ENCODE measurements at regions not wholly inside any gene's neighbourhood (a gene's known extent, or its start where the extent isn't known, plus 50 kb on each side); places are given as distances from the start of the nearest gene placed in this dataset.

DNA sequence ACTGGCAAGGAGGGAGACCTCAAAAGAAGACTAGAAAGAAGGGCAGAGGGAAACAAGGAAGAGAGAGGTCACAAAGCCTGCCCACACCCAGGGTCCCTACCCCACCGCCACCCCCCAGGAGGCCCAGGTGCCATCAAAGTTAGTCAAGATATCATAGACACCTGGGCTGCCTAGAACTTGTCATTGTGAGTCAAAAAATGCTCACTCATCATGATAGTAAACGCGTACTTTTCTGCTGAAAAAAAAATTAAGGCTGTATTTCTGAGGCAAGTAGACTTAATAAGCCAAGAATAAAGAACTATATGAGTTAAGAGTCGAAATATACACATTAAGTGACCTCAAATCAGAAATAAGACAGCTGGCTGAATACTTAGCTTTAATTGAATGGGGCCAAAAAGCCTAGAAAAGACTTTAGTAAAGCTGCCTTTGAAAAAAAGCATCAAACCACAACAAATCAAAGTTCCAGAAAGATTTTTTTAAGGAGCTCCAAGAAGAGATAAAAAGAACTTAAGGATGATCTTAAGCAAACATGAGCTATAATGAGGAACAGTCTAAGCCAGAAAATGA lies 415.5 kb upstream of the PPP2R3A start:
- H3K36me3 Mint-ChIP-seq (ENCODE audit: low read depth) = no peaks in the 10 kb centered on the region
- H3K27me3 Mint-ChIP-seq (ENCODE audit: low read depth) = no peaks in the 10 kb centered on the region
- no peaks in the 10 kb centered on the region for H3K4me1 Mint-ChIP-seq (ENCODE audit: low read depth)

DNA sequence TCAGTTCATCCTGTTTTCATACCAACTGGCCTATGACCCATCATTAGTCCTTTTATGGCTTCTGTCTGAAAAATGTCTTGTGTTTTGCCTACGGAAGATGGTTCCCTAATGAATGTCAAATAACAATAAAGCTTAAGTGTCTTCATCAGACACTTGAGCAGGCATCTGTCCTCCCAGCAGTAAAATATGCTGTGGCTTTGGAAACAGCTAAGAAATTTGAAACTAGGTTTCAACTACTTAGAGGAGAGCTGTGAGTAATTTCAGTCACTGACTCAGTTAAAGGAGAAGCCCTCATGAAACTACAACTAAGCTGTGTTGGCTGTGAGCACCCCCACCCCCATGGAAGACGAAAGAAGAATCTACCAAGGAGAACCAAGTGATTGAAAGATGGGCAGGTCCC lies 409.4 kb upstream of the PPP2R3A start:
- no peaks in the 10 kb centered on the region for H3K36me3 Mint-ChIP-seq (ENCODE audit: low read depth)
- intact Hi-C loops (cut with micrococcal nuclease) = no loop called here
- H3K4me3 Mint-ChIP-seq (ENCODE audit: low read depth) = no peak overlapping the region
- no peaks in the 10 kb centered on the region for H3K27me3 Mint-ChIP-seq (ENCODE audit: low read depth)
- H3K9me3 Mint-ChIP-seq = no peaks in the 10 kb centered on the region
- H3K4me1 Mint-ChIP-seq (ENCODE audit: low read depth) = no peaks in the 10 kb centered on the region
- no peak overlapping the region for H3K27ac Mint-ChIP-seq
- no peak for DNase-seq (ENCODE audit: low spot score)

More for the DNA sequence above, 415.5 kb upstream of the PPP2R3A start:
- H3K27ac Mint-ChIP-seq = no peak overlapping the region
- H3K9me3 Mint-ChIP-seq = no peaks in the 10 kb centered on the region
- DNase-seq (ENCODE audit: low spot score) = no peak
- intact Hi-C loops (cut with micrococcal nuclease) = no loop called here
- no peak overlapping the region for H3K4me3 Mint-ChIP-seq (ENCODE audit: low read depth)

DNA sequence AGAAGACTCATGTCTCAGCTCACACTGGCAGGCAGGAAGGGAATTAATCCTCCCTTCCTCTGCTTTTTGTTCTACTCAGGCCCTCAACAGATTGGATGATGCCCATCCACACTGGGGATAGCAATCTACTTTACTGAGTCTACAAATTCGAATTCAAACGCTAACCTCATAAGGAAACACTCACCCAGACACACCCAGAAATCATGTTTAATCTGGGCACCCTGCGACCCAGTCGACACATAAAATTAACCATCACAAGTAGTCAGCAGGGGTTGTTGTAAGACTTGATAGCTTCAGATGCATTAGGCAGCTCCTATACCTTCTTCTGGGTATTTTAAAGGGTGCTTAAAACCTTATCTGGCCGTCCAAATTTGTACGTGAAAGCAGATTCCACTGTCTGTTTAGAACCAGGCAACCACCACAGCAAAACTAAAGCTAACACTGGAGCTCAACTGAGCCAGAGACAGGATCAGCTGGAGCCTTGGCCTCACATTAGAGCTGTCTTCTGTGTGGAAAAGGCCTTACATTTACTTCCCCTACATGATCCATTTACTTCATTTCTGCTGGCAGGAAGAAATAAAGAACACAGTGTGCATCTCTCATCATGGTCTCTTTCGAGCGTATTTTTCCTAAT lies 407.3 kb upstream of the PPP2R3A start:
- Mint-ChIP-seq H3K27ac (no peak overlapping the region), H3K4me1 (ENCODE audit: low read depth) (no peaks in the 10 kb centered on the region), H3K9me3 (no peaks in the 10 kb centered on the region), H3K4me3 (ENCODE audit: low read depth) (no peak overlapping the region), H3K36me3 (ENCODE audit: low read depth) (no peaks in the 10 kb centered on the region), H3K27me3 (ENCODE audit: low read depth) (no peaks in the 10 kb centered on the region)
- no peak for DNase-seq (ENCODE audit: low spot score)
- intact Hi-C loops (cut with micrococcal nuclease) = no loop called here

- Mint-ChIP-seq H3K36me3 (ENCODE audit: low read depth) (no peaks in the 10 kb centered on the region), H3K27me3 (ENCODE audit: low read depth) (no peaks in the 10 kb centered on the region), H3K27ac (no peak overlapping the region), H3K4me3 (ENCODE audit: low read depth) (no peak overlapping the region), H3K9me3 (no peaks in the 10 kb centered on the region), H3K4me1 (ENCODE audit: low read depth) (no peaks in the 10 kb centered on the region)
- DNase-seq (ENCODE audit: low spot score) = no peak
- intact Hi-C loops (cut with micrococcal nuclease) = no loop called here
Measured at GRCh38 chr3:135558906-135559305, 406.6 kb upstream of the PPP2R3A start.

- Mint-ChIP-seq H3K27me3 (ENCODE audit: low read depth) (no peaks in the 10 kb centered on the region), H3K4me1 (ENCODE audit: low read depth) (no peaks in the 10 kb centered on the region), H3K36me3 (ENCODE audit: low read depth) (no peaks in the 10 kb centered on the region), H3K27ac (no peak overlapping the region), H3K9me3 (no peaks in the 10 kb centered on the region), H3K4me3 (ENCODE audit: low read depth) (no peak overlapping the region)
- intact Hi-C loops (cut with micrococcal nuclease) = no loop called here
- DNase-seq (ENCODE audit: low spot score) = no peak
Measured at GRCh38 chr3:135559802-135560201, 405.7 kb upstream of the PPP2R3A start.

DNA sequence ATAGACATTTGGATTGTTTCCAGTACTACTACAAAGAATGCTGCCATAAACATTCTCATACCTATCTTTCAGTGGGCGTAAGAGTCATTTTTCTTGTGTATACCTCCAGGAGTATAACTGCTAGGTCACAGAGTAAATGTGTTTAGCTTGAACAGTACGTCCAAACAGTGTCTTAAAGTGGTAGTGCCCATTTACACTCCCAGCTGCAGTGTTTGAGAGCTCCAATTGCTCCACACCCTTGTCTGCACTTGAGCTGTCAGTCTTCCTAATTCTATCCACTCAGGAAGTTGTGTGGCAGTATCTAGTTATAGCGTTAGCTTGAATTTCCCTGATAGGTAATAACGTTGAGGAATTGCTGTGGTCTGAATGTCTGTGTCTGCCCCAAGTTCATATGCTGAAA lies 404.7 kb upstream of the PPP2R3A start:
- no peak for DNase-seq (ENCODE audit: low spot score)
- no peaks in the 10 kb centered on the region for H3K4me1 Mint-ChIP-seq (ENCODE audit: low read depth)
- H3K9me3 Mint-ChIP-seq = no peaks in the 10 kb centered on the region
- no peak overlapping the region for H3K4me3 Mint-ChIP-seq (ENCODE audit: low read depth)
- H3K27me3 Mint-ChIP-seq (ENCODE audit: low read depth) = no peaks in the 10 kb centered on the region
- intact Hi-C loops (cut with micrococcal nuclease) = no loop called here
- no peak overlapping the region for H3K27ac Mint-ChIP-seq
- no peaks in the 10 kb centered on the region for H3K36me3 Mint-ChIP-seq (ENCODE audit: low read depth)

GRCh38 chr3:135564696-135565095 lies 400.8 kb upstream of the PPP2R3A start:
- no peak overlapping the region for H3K27ac Mint-ChIP-seq
- no peaks in the 10 kb centered on the region for H3K4me1 Mint-ChIP-seq (ENCODE audit: low read depth)
- intact Hi-C loops (cut with micrococcal nuclease) = no loop called here
- H3K9me3 Mint-ChIP-seq = no peaks in the 10 kb centered on the region
- H3K27me3 Mint-ChIP-seq (ENCODE audit: low read depth) = no peaks in the 10 kb centered on the region
- no peaks in the 10 kb centered on the region for H3K36me3 Mint-ChIP-seq (ENCODE audit: low read depth)
- H3K4me3 Mint-ChIP-seq (ENCODE audit: low read depth) = no peak overlapping the region
- no peak for DNase-seq (ENCODE audit: low spot score)

DNA sequence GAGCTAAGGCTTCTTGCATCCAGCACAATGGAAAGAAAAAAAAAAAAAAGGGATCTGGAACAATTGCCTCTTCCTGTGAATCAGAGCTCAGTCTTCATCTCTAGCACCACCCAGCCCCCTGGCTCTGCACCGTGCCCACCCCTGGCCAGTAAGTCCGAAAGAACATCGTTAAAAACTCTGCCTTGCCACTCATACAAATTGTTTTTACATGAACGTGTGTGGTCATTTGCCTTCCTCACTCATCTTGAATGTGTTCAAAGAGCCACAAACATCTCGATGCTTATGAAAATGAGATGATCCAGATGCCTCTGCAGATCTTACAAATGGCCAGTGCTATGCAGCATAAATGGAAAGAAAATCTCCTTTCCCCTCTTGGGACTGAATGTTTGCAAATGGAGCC lies 400.0 kb upstream of the PPP2R3A start:
- intact Hi-C loops (cut with micrococcal nuclease) = no loop called here
- Mint-ChIP-seq H3K27ac (no peak overlapping the region), H3K4me3 (ENCODE audit: low read depth) (no peak overlapping the region), H3K4me1 (ENCODE audit: low read depth) (no peaks in the 10 kb centered on the region), H3K27me3 (ENCODE audit: low read depth) (no peaks in the 10 kb centered on the region), H3K36me3 (ENCODE audit: low read depth) (no peaks in the 10 kb centered on the region), H3K9me3 (no peaks in the 10 kb centered on the region)
- DNase-seq (ENCODE audit: low spot score) = no peak

- no peak for DNase-seq (ENCODE audit: low spot score)
- Mint-ChIP-seq H3K4me3 (ENCODE audit: low read depth) (no peak overlapping the region), H3K9me3 (no peaks in the 10 kb centered on the region), H3K36me3 (ENCODE audit: low read depth) (no peaks in the 10 kb centered on the region), H3K4me1 (ENCODE audit: low read depth) (no peaks in the 10 kb centered on the region), H3K27ac (no peak overlapping the region), H3K27me3 (ENCODE audit: low read depth) (no peaks in the 10 kb centered on the region)
- intact Hi-C loops (cut with micrococcal nuclease) = no loop called here
Measured at GRCh38 chr3:135567223-135567622, 398.3 kb upstream of the PPP2R3A start.

DNA sequence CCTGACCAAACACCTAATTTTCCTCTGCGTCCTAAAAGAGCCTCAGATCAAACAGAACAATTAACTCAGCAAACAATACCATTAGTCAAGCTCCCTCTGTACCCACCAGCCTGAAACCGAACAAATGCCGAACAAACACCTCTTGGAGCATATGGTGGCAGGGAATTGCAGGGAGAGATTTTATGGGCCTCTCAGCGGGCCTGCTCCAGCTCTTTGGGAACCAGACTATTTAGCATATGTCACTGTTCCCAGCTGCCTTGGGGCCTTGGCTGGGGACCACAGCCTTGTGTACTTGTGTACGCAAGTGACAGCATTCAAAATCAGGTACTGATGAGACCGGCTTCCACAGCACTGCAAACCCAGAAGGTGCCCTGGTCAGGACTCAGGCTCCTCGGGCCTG lies 388.8 kb upstream of the PPP2R3A start:
- H3K27me3 Mint-ChIP-seq (ENCODE audit: low read depth) = no peaks in the 10 kb centered on the region
- intact Hi-C loops (cut with micrococcal nuclease) = no loop called here
- no peak overlapping the region for H3K4me3 Mint-ChIP-seq (ENCODE audit: low read depth)
- H3K9me3 Mint-ChIP-seq = no peaks in the 10 kb centered on the region
- no peaks in the 10 kb centered on the region for H3K4me1 Mint-ChIP-seq (ENCODE audit: low read depth)
- no peaks in the 10 kb centered on the region for H3K36me3 Mint-ChIP-seq (ENCODE audit: low read depth)
- no peak overlapping the region for H3K27ac Mint-ChIP-seq
- DNase-seq (ENCODE audit: low spot score) = no peak

DNA sequence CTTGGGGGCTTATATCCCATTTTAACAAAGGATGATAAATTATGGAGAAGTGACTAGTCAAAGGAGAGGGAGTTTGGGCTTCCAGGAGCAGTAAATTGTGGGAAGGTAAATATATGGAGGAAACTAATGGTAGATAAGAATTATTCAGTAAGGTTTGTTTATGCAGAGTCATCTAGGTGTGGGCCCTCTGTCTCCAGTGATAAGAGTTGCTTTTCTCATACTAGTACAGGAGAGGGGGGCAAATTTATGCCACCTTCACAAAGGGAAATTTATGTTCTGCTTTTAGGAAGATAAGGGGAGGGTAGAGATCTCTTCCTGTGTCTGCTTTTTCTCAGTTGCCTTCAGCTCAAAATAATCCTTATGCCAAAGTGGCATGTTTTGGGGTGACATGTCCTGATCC lies 383.7 kb upstream of the PPP2R3A start:
- Mint-ChIP-seq H3K36me3 (ENCODE audit: low read depth) (no peaks in the 10 kb centered on the region), H3K27me3 (ENCODE audit: low read depth) (no peaks in the 10 kb centered on the region), H3K4me3 (ENCODE audit: low read depth) (no peak overlapping the region), H3K27ac (no peak overlapping the region), H3K9me3 (no peaks in the 10 kb centered on the region), H3K4me1 (ENCODE audit: low read depth) (no peaks in the 10 kb centered on the region)
- DNase-seq (ENCODE audit: low spot score) = no peak
- intact Hi-C loops (cut with micrococcal nuclease) = no loop called here

GRCh38 chr3:135582800-135583199 lies 382.7 kb upstream of the PPP2R3A start:
- Mint-ChIP-seq H3K4me1 (ENCODE audit: low read depth) (no peaks in the 10 kb centered on the region), H3K36me3 (ENCODE audit: low read depth) (no peaks in the 10 kb centered on the region), H3K27ac (no peak overlapping the region), H3K27me3 (ENCODE audit: low read depth) (no peaks in the 10 kb centered on the region), H3K9me3 (no peaks in the 10 kb centered on the region), H3K4me3 (ENCODE audit: low read depth) (no peak overlapping the region)
- DNase-seq (ENCODE audit: low spot score) = no peak
- intact Hi-C loops (cut with micrococcal nuclease) = no loop called here

DNA sequence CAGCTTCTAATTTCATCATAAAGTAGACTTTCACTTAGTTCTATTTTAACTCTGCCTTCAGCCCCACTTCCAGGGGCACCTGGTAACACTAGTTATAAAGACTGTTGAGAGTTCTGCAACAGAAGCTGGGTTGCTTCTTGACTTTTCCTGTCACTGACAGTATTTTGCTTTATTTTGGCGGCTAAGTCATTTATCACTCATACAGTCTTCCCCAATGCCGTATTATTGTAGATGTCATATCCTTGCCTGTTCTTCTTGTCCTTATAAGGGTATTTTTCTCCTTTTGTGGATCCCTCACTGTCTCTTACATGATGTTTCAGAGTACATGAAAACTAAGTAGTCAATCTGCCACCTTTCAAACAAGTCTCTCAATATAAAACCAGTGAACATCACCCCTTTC lies 369.0 kb upstream of the PPP2R3A start:
- H3K9me3 Mint-ChIP-seq = peaks cover 2% of the 10 kb centered on the region
- no peak overlapping the region for H3K4me3 Mint-ChIP-seq (ENCODE audit: low read depth)
- no peaks in the 10 kb centered on the region for H3K4me1 Mint-ChIP-seq (ENCODE audit: low read depth)
- H3K36me3 Mint-ChIP-seq (ENCODE audit: low read depth) = no peaks in the 10 kb centered on the region
- no peak for DNase-seq (ENCODE audit: low spot score)
- H3K27ac Mint-ChIP-seq = no peak overlapping the region
- H3K27me3 Mint-ChIP-seq (ENCODE audit: low read depth) = no peaks in the 10 kb centered on the region
- intact Hi-C loops (cut with micrococcal nuclease) = no loop called here

GRCh38 chr3:135597855-135598254 lies 367.7 kb upstream of the PPP2R3A start:
- no peaks in the 10 kb centered on the region for H3K9me3 Mint-ChIP-seq
- DNase-seq (ENCODE audit: low spot score) = no peak
- H3K36me3 Mint-ChIP-seq (ENCODE audit: low read depth) = no peaks in the 10 kb centered on the region
- intact Hi-C loops (cut with micrococcal nuclease) = no loop called here
- no peak overlapping the region for H3K4me3 Mint-ChIP-seq (ENCODE audit: low read depth)
- no peak overlapping the region for H3K27ac Mint-ChIP-seq
- H3K4me1 Mint-ChIP-seq (ENCODE audit: low read depth) = no peaks in the 10 kb centered on the region
- no peaks in the 10 kb centered on the region for H3K27me3 Mint-ChIP-seq (ENCODE audit: low read depth)

Data from activated T-helper 2 cell treated with anti-CD3 and anti-CD28 coated beads, Interferon-gamma antibody, Interleukin-2, Interleukin-4, amounts not matched to agents 10 μg/mL and 5 μg/mL and 100 μg/mL, durations not matched to agents 14 hours and 24 hours and 36 hours (primary cell).